GM18873 (cell line): ENCODE measurements at regions not wholly inside any gene's neighbourhood (a gene's known extent, or its start where the extent isn't known, plus 50 kb on each side); places are given as distances from the start of the nearest gene placed in this dataset.

ENCODE experiments used
- ATAC-seq: cut with Tn5 transposase; IDR thresholded peaks from one replicate; pipeline ENCODE4 v1.9.1; 2021; ENCODE audit warnings: mild to moderate bottlenecking, moderate library complexity, moderate number of reproducible peaks; ENCODE audit not compliant: unreplicated experiment, low FRiP score

DNA sequence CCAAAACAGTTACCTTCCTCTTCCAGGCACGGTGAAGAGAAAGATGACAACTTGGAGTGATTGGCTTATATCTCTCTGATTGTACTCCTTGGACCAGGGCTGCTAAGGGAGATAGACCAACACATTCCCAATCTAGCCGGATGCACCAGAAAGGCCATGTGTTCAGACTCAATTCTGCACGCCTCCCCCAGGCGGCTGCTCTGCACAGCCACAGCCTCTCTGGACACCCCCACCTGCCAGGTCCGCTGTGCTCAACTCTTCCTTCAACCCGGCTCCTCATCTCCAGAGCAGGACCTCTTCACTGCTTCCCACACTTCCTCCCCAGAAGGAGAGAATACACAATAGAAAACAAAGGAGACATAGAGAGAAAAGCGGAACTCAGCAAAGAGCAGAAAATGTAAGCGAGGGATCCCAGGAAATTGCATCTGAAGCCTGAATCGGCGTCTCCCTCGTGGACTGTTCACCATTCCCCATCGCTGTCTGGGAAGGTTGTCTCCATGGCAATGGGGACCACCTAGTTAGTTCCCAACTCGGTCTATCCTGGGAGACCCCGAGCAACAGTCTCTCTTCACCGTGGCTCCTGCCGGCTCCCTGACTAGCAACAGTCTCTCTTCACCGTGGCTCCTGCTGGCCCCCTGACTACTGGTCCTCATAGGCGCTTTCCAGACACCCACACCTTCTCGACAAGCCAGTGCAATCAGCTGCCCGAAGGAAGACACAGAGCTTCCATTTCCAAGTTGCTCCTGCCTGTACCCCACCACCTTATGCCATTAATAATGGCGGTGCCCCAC lies 361.7 kb upstream of the MYT1L start:
- ATAC-seq: no peak

DNA sequence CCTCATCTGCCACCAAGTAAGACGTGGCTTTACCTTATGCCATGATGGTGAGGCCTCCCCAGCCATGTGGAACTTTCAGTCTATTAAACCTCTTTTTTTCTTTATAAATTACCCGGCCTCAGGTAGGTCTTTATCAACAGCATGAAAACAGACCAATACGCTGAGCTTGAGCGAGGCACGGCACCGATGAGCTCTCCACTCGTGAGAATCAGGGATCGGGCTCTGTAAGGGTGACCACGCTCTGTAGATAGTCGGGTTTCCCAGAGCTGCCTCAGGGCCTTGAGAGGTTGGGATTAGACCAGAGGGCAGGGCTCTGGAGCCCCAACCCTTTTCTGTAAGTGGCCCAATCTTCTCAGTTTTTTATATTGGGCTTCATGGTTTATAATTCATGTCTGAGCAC lies 360.3 kb upstream of the MYT1L start:
- no peak for ATAC-seq

DNA sequence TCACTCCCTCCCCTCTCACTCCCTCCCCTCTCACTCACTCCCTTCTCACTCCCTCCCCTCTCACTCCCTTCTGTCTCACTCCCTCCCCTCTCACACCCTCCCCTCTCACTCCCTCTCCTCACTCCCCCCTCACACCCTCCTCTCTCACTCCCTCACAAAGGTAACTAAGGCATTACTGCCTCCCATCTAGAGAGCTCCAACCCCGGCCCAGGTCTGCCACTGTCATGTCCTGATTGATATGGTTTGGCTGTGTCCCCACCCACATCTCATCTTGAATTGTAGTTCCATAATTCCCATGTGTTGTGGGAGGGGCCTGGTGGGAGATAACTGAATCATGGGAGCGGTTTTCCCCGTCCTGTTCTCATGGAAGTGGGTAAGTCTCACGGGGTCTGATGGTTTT lies 359.9 kb upstream of the MYT1L start:
- ATAC-seq: no peak

DNA sequence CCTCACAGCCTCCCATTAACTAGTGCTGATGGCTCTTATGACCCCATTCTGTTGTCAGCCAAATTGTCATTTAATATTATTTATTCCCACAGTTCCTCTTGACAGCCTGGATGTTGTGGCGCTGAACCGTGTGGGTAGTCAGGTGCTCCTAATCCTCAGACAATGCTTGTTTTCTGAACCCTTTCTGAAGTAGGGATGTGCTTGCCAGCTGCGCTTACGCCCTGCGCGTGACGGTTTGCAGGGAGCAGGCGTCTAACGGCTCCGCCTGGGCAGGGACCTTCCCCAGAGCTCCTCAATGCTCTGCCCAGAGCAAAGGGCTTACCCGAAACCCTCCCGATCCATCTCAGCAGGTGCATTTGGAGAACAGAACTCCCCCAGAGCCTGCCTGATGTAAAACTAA lies 358.2 kb upstream of the MYT1L start:
- no peak for ATAC-seq

DNA sequence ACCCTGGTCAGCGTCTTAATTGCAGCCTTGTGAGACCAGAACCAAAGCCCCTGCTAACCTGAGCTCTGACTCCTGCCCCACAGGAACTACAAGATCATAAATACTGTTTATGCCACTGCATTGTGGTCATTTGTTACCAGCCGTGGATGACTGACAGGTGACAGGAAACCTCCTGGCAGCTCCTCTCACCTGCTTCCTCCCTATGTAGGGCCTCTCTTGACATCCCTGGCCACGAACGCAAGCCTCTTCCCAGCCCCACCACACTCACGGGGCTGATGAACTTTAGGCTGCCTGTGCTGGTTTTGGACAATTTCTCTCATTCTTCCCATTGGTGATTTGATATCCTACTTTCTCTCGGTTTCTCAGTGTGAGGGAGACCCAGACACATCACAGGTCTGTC lies 357.2 kb upstream of the MYT1L start:
- ATAC-seq: no peak

DNA sequence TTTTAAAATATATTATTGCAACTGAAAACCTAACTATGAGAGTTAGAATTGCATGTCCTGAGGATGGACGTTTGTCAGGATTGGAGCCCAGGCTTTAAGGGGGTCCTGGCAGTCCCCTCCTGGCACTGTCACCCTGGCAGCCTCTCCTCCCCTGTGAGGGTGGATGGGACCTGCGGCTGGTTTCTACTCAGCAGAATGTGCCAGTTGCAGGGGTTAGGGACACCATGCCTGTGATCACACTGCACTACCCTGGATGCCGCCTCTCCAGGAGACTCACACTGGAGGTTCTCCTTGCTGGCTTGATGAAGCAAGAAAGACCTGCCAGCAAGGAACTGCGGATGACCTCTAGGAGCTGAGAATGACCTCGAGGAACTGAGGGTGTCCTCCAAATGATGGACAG lies 356.7 kb upstream of the MYT1L start:
- ATAC-seq: no peak

DNA sequence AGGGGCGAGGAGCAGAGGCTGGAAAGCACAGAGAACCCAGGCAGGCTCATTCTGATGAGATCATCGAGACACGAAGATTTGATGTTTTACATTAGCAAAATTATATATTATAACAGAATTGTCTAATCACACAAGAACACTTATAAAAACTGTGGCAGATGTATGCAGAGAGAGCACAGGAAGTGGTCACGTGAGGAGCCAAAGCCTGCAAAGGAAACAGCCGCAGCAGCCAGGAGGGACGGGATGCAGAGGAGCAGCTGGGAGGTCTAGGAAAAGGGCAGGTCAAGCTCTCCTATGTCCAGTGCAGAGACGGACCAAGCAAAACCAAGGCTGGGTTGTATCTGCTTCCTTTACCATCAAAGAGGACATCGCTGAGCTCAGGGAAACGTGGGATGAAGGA lies 355.1 kb upstream of the MYT1L start:
- ATAC-seq: no peak

DNA sequence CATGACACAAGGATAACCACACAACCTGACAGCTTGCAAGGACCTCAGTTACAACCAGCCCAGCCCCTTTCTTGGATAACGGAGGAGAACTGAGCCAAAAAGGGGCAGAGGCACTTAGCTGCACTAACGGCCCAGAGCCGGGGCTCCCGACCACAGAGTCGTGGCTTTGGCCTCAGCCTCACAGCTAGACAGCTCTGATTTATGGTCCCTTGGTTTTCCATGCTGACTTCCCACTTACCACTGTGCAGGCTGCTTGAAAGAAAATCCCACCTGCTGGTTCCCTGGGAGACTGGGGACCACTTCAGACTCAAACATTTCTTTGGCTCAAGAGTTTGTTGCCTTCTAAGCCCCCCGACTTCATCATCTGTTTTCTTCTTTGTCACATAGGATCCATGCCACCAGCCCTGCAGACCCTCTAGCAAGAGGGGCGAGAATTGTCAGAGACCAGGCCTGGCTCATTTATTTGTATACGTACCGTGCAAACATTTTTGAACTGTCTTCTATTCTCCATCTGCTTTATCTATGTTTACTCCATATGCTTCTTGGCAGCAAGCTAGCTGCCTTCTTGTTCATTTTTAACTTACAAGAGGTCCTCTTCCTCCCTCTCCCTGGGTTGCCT lies 352.6 kb upstream of the MYT1L start:
- ATAC-seq: no peak

DNA sequence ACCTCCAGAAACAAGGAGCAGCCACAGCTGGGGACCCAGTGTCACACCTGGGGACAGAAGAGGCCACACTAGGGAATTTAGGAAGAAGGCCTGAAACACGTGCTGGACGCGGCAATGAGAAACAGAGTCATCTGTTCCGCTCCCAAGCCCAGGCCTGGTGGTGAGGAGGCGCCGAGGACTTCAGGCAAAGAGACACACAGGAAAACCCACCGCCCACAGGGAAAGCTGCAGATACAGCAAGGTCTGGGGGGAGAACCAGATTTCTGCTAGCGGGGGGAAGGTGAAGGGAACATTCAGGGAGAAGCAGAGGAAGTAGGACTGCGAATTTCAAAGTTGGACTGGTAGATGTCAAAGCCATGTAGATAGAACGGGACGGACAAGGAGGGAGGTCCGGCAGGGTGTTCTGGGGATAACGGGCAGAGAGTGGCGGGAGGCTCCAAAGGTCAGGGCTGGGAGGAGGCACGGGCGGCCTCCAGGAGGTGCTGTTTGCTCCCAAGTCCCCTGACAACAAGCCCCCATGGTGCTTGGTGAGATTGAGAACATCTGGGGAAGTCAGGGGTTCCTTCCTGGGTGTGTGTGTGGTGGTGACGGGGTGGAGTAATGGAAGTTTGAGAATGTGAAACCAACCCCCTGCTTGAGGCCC lies 351.7 kb upstream of the MYT1L start:
- ATAC-seq: no peak

DNA sequence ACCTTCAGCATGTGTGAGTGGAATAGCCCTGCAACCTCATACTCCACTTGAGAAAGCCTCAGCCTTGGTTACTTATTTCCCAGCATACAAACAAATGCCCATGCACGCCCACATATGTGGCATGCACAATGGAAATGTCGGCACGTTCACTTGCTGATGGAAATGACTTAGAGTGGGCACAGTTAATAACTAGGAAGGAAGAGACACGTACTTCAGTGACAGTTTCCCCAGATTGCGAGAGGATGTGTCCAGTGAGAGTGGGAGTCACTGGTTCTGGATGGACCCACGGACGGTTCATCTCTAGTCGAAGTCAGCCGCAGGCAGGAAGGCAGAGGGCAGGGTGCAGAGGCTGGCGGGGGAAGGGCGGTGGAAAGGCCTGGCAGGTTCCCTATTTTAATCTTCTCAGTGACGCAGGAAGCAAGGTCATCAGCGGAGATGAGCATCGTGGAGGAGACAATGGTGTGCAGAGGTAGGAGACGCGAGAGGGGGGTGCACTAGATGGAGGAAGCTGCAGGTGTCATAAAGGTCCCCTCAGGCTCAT lies 350.7 kb upstream of the MYT1L start:
- ATAC-seq: no peak

DNA sequence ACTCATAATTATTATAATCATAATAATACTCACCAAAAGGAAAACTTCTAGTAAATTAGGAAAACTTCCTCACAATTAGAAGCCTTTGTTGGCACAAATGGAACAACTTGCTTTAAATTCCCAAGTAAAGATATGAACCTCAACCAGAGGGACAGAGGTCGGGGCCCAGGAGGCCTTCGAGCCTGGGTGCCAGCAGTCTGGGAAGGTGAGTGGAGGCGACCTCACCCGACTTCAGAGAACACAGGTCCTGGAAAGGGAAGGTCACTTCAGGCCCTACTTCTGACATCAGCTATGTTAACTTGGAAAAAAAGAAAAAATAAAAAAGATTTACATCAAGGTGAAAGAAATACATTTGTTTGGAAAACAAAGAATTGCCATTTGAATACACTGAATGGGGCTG lies 350.0 kb upstream of the MYT1L start:
- no peak for ATAC-seq

DNA sequence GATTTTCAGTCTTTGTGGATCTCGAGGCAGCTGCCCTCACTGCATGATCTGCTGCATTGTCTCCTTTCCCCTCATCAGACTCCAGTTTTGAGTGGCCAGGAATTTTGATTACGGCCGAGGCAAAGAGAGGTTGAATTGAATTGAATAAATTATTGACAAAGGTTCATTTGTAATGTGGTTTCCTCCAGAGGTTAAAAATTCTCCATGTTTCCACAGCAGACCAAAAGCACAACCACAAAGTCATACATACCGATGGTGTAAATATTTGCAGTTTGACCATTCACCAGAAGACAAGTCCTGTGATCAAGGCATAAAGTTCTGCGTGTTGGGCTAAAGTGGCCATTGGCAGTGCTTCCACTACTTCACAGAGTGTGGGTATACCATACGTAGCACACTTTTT lies 343.8 kb upstream of the MYT1L start:
- ATAC-seq: no peak

DNA sequence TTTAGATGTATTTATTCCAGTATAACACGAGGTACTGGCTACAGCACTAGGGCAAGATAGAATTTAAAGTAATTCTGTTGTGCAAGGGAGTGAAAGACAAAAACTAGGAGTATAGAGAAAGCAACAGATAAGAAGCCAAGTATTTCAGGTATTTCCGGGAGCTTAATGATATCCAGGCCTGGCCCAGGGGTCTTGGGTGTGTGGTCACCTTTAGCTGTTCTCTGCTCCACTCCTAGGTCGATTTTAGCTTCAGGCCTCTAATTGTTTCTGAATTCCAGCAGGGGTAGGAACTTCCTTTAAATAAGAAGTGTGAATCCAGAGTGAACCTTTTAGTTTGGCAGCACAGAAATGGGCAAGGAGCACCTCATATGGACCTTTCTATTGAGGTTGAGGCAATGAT lies 342.3 kb upstream of the MYT1L start:
- ATAC-seq: no peak

DNA sequence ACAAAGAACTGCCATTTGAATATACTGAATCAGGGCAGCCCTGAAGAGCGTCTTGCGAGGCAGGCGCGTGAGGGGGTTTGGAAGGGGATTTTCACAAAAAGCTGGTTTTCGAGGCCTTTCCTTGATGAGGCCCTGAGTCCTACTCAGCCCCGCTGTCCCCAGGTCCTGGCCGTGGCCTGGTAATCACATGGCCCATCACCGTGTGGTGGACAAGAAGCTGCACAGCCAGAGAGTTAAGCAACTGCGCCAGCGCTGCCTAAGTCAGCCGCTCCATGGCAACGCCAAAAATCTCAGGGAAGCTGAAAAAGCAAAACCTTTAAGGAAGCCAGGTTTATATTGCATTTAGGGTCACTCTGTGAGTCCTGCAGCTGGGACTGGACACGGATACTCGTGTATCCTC lies 341.2 kb upstream of the MYT1L start:
- ATAC-seq: no peak

DNA sequence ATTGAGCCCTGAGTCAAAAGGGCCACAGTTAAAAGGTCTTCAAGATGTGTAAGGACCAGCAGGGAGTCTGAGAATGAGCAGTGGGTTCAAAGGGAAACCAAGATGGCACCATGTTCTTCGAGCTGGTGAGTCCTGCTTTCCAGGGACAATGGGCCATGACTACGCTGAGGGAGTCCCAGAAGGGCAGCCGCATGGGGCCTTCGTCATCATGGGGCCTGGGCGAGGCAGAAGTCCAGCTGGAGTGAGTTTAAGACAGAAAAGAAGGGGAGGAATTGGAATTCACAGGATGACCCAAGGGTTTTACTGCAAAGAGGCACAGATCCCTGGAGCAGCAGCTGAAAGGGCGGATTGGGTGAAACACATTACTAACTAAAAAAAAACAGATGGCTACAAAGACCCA lies 340.8 kb upstream of the MYT1L start:
- no peak for ATAC-seq

DNA sequence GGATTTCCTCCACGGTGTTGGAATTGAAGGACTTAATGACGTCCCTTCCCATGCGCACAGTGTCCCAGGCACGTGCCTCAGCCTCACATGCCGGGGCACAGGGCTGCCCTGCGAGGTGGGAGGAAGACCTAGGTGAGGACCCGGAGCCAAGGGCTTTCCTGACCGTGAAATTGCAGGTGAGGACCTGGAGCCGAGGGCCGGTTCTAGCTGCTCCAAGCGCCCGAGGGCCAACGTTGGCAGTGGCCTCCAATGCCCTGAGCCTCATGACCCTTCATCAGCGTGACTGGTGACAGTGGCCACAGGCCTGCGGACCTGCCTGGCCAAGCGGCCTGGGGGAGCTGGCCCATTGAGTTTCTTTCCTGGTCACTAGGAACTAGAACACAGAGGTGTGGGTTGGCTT lies 338.2 kb upstream of the MYT1L start:
- ATAC-seq: no peak

DNA sequence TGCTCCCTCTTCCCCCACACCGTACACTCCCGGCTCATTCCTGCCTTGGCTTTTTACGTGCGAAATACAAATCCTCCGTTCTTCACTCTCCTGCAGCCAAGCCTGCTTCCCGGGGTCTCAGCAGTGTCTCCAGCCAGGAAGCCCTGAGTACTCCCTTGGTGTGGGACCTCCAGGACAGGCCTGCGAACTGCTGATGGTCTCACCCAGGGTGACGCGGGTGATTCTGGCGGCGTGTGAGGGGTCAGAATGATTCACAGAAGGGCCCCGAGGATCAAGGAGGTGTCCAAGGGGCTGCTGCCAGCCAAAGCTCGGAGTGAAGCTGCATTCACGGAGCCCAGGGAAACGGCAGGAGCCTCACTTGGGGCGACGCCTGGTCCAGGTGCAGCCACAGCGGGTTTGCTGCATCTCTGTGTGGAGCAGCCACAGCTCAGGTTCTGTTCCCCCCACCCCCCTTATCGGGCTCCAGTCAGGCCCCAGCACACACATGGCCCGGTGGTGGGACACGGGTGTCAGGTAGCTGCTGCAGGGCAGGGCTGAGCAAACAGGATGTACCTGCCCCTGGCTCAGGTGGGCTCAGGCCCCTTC lies 337.7 kb upstream of the MYT1L start:
- ATAC-seq: no peak

DNA sequence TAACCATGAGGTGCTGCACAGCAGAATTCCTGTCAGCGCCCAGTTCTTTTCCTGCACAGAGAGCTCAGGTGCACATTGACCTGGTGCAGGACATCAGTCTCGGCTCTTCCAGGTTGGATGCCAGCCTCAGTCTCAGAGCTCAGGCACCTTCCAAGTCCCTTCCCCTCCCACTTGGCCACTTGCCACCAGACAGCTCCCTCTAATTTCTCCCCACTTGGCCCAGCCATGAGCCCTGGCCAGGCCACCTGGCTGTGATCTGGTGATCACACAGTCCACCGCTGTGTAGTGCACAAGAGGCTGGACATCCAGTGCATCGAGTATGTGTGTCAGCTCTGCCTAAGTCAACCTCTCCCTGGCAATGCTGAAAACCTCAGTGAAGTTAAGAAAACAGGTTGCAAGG lies 336.6 kb upstream of the MYT1L start:
- ATAC-seq: no peak

DNA sequence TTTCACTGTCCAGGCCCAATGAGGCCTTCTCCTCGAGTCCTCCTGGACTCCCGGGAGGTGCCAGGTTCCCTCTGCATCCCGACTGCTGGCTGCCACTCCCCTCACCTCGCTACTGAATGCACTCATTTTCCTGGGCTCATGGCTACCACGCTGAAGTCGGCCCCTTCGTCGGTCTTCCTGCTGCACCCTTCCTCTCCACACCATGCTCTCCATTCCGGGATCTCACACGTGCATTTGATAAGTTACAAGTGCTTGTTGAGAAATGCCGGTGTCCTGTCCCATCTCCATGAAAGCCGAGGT lies 334.7 kb upstream of the MYT1L start:
- ATAC-seq: no peak

DNA sequence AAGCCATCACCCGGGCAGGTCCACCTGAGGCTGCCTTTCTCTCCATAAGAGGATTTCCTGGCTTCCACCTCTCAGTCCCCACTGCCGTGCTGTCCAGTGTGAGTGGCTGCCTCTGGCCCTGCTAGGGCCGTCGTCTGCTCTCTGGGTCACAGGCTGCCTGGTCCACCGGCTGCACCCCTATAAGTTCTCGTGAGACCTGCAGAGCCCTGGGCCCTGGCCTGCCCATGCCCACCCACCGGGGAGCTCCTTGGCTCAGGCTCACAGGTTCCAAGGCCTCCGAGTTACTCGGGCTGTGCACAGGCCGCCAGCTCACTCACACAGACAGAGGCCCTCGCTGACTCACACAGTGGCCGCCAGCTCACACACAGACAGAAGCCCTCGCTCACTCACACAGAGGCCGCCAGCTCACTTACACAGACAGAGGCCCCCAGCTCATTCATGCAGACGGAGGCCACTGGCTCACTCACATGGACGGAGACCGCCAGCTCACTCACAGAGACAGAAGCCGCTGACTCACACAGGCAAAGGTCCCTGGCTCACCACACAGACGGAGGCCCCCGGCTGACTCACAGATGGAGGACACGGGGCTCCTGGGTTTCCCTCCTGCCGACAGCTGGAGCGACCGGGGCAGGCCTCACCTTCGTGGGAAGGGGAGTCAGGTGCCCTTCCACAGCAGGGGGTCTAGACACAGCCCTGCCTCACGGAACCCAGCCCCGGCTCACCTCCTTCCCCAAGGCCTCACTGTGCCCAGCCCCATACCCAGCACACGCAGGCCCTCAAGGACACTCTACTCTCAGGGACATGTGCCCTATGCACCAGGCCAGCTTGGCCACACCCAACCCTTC lies 334.1 kb upstream of the MYT1L start:
- no peak for ATAC-seq
